Amniotic stem cell (primary cell): ENCODE measurements at regions not wholly inside any gene's neighbourhood (a gene's known extent, or its start where the extent isn't known, plus 50 kb on each side); places are given as distances from the start of the nearest gene placed in this dataset.
"Not testable (repeated sequence)": the region's sequence is repeated elsewhere in the genome, so short reads cannot be mapped to it uniquely, and the experiment has no call there.

Source experiments
- DNase-seq: peaks from one replicate; lab custom pipeline; 2025; lab: John Stamatoyannopoulos, UW

- no peak for DNase-seq
Observed at GRCh38 chr5:18354828-18355227, 720.6 kb downstream of the TAF11L14 start.

GRCh38 chr5:18357486-18357885, 723.2 kb downstream of the TAF11L14 start:
- DNase-seq: no peak

DNA sequence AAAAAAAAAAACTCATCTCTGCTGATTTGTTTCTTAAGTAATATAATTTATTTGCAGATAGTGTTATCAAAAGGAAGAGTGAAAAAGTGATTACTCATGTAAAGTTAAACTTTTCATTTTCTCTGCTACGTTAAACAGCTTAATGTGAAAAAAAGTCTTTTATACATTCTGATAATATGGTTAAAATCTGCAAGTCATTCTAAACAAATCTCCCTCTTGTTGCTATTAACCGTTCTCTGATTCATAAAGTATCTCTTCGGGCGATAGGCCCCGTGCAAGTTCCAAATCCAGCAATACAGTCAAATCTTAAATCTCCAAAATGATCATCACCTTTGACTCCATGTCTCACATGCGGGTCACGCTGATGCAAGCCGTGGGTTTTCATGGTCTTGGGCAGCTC, 732.0 kb downstream of the TAF11L14 start:
- no peak for DNase-seq

DNA sequence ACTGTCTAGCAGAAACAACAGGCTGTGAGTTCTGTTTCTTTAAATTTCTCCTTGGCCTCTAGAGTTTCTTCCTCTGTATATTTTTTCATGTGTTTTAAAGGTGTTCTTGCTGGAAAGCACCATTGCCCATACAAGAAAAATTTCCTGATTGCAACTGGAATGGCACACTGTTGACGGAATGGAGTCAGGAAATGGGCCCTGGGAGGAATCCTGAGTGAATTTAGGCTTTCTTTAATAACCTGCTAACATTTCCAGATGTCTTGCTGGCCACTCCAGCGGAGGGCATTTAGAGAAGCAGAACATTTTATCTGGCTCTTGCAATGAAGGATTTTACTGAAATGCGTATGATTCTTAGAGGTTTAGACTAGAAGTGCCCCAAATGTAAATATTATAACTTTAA, 736.3 kb downstream of the TAF11L14 start:
- DNase-seq: no peak

DNA sequence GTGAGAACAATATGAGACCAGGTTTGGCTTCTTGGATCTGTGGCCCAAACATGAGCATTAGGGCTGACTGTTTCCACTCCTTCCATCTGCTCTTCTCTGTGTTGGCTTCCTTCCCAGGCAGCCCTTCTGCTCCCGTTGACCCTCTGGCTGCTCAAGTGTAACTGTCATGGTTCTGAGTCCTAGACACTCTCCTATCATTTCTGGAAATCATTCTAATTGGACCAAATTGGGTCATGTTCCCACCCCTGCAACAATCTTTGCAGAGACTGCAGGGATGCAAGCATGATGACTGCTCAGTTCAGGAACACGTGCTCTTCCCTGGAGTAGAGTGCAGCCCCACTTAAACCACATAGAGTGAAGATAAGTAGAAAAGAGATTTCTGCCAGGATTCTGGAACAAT, 741.4 kb downstream of the TAF11L14 start:
- DNase-seq: no peak

- no peak for DNase-seq
Observed at GRCh38 chr5:18378066-18378465, 743.8 kb downstream of the TAF11L14 start.

DNA sequence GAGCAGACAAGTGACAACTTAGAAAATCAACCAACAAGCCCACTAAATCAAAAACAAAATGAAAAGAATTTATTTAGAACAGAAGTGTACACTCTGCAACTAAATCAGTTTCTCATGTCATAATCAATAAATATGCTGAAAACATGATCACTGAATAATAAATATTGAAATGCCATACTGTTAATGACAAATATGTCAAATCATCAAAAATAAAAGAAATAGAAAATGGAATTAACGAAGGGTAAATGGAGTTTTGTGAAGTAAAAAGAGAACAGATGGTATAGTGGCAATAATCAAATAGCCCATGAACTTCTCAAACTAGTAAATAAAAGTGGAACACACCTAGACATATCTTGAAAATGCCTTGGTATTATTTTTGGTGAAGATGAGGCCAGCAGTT, 744.9 kb downstream of the TAF11L14 start:
- DNase-seq: no peak

DNA sequence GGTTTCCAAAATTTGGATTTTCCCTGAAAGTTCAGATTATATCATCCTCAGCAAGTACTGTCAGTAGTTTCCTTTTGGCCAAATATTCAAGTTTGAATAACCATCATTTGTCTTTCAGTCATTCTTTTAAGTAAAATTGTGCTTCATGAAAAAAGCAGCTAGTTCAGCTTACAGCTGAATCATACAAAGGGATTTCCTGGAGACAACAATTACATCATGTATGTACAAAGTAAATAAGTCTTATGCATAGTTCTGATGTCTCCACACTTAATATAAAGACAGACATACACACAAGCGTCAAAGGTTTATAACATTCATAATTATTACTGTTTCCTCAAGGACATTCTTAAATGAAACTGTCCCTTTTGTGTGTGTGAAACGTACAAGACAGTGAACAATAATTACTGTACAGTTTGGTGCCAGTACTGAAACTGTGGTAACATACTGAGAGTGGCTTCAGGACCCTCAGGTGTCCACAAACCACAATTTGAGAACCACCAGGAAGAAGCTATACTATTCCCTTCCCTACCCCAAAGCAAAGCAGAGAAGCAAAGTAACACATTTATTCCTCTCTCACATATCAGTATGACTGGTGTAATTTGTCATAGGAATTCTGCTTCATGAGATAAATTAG, 746.6 kb downstream of the TAF11L14 start:
- no peak for DNase-seq

DNA sequence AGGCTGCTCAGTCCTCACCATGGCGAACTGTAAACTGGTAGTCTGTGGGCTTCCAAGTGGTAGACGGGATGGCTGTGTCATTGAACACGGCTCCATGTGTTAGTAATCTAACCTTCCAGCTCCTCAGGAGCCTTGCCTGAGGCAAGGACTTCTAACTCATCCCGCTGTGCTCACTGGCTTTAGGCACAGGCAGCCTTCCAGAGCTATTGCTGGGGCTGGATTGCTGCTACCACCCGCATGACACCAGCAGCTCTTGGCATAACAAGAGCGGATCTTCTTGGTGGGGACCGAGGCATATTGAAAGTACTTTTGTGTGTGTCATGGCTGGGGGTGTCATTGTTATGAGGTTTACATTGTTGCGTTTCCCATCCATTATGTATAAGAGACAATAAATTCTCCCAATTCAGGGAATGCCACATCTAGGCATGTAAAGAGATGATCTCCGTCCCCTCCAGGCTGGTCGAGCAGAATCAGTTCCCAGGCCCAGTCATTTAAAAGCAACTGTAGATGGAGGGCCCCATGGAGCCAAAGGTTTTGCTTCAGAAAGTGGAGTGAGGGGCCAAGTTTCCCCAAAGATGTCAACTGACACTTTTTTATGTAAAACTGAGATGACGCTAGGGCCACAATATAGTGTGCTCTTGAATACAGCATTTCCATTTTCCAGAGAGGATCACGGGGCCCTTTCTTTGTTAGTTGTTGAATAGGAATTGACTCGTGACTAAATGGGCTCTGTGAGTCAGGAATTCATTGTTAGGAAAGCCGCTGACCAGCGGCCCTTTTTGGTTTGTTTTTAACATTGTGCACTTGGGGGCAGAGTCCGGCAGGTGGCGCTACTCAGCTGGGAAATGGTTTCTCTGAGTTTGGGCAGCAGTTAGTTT, 759.5 kb downstream of the TAF11L14 start:
- DNase-seq: no peak

GRCh38 chr5:18394443-18394804, 760.2 kb downstream of the TAF11L14 start:
- no peak for DNase-seq

- no peak for DNase-seq
Observed at GRCh38 chr5:18395126-18396110, 761.2 kb downstream of the TAF11L14 start.

DNA sequence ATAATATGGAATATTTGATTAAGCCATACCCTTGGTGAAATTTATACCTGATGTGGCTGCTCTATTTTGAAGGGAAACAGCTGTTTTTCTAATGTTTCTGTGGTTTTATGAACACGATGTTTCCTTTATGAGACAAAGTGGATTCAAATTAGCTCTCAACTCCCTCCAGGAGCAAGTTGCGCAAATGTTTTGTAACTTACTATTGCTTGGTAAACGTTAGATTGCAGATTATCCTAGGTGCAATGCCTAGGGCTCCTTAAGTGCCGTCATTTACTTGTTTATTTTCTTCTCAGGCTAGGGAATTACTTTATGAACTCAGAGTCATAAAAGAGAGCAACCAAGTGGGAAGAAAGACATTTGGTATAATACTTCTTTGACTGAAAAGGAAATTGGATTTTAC, 763.1 kb downstream of the TAF11L14 start:
- DNase-seq: no peak

- DNase-seq: no peak
Observed at GRCh38 chr5:18397891-18398290, 763.6 kb downstream of the TAF11L14 start.

DNA sequence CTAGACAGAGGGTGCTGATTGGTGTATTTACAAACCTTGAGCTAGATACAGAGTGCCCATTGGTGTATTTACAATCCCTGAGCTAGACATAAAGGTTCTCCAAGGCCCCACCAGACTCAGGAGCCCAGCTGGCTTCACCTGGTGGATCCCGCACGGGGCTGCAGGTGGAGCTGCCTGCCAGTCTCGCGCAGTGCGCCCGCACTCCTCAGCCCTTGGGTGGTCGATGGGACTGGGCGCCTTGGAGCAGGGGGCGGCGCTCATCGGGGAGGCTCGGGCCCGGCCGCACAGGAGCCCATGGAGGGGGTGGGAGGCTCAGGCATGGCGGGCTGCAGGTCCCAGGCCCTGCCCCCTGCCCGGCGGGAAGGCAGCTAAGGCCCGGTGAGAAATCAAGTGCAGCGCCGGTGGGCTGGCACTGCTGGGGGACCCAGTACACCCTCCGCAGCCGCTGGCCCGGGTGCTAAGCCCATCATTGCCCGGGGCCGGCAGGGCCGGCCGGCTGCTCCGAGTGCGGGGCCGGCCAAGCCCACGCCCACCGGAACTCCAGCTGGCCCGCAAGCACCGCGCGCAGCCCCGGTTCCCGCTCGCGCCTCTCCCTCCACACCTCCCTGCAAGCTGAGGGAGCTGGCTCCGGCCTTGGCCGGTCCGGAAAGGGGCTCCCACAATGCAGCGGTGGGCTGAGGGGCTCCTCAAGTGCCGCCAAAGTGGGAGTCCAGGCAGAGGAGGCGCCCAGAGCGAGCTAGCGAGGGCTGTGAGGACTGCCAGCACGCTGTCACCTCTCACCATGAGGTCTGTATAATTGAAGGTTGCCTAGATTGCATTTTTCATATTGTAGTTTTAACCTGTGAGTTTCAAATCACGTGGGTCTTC, 765.4 kb downstream of the TAF11L14 start:
- not testable (repeated sequence) for DNase-seq

DNA sequence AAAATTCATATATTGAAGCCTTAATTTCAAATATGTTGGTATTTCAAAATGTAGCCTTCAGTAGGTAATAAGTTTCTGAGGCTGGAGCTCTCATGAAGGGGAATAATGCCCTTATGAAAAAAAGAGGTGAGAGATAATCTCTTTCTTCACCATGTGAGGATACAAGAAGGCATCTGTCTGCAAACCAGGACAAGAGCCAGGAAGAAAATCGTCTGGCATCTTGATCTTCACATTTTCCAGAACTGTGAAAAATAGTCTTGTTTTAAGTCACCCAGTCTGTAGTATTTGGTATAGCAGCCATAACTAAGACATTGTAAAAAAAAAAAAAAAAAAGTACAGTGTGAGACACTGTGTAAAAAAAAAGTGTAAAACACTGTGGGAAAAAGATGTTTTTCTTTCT, 768.9 kb downstream of the TAF11L14 start:
- no peak for DNase-seq

- no peak for DNase-seq
Observed at GRCh38 chr5:18403941-18404438, 769.7 kb downstream of the TAF11L14 start.

- no peak for DNase-seq
Observed at GRCh38 chr5:18420711-18421110, 786.5 kb downstream of the TAF11L14 start.

DNA sequence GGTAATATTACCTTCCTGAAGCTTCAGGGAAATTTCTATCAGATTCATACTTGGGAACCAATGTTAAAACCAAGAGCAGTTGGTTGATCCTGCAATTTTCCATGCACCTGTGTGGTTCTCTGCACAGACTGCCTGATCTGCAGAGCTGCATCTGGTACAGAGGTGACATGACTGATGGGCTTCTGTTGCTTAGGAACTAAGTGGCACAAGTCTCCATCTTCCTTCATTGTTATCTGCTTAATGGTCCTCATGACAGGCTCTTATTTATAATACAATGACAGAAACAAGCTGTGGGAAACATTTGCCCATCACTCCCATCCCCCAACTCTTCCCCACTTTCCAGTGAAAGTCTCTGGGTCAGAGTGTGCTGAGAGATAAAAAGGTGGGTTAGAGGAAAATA, 799.1 kb downstream of the TAF11L14 start:
- DNase-seq: no peak

DNA sequence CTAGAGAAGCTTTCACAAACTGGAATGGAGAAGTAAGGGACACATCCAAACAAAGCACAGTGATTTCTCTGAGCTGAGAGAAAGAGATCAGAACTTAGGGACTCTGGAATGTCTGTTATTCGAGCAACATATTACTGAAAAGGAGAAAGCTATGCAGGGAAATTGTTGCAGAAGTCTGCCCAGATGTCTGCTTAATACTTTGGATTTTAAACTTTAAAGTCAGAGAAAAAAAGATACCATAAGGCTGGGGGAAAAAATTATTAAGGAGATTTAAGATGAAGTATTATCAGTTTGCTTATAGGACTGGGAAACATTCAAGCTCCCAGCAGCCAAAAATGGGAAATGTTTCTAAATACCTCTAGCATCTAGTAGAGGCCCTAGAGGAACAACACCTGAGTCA, 803.9 kb downstream of the TAF11L14 start:
- no peak for DNase-seq

- DNase-seq: no peak
Observed at GRCh38 chr5:18455521-18455920, 821.3 kb downstream of the TAF11L14 start.

- DNase-seq: no peak
Observed at GRCh38 chr5:18457255-18457654, 823.0 kb downstream of the TAF11L14 start.
